ENCODE measurements at regions not wholly inside any gene's neighbourhood (a gene's known extent, or its start where the extent isn't known, plus 50 kb on each side); places are given as distances from the start of the nearest gene placed in this dataset.

GRCh38 chr13:111506125-111506524 lies 185.7 kb downstream of the TEX29 start:
- TF ChIP-seq CTCF (IDR thresholded peaks at IDR 0.05; ENCODE audit: borderline replicate concordance, insufficient read depth, low read depth, low read length): no peak
- H3K4me3 ChIP-seq (ENCODE audit: low read depth, low read length): no peak overlapping the region

DNA sequence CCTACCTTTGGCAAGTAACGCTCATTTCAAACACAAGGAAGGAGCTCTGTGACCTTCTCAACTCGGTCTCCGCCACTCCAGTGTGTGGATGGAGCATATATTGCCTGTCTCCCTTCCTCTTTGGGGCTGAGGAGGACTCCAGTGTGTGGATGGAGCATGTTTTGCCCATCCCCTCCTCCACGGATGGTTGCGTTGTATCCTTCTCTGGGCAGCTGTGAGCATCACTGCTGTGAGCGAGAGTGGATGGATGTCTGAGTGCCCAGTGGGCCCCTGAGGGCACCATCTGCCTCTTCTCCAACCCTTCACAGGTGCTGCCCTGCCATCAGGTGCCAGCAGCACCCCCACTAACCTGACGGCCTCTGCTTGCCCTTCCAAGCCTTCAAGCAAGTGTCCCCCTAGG lies 186.2 kb downstream of the TEX29 start:
- no peak for TF ChIP-seq CTCF (IDR thresholded peaks at IDR 0.05; ENCODE audit: borderline replicate concordance, insufficient read depth, low read depth, low read length)
- H3K4me3 ChIP-seq (ENCODE audit: low read depth, low read length): no peak overlapping the region

GRCh38 chr13:111508164-111508870 lies 187.9 kb downstream of the TEX29 start:
- no peak overlapping the region for H3K4me3 ChIP-seq (ENCODE audit: low read depth, low read length)
- no peak for TF ChIP-seq CTCF (IDR thresholded peaks at IDR 0.05; ENCODE audit: borderline replicate concordance, insufficient read depth, low read depth, low read length)

- no peak for TF ChIP-seq CTCF (IDR thresholded peaks at IDR 0.05; ENCODE audit: borderline replicate concordance, insufficient read depth, low read depth, low read length)
- no peak overlapping the region for H3K4me3 ChIP-seq (ENCODE audit: low read depth, low read length)
Measured at GRCh38 chr13:111508902-111509509, 188.6 kb downstream of the TEX29 start.

DNA sequence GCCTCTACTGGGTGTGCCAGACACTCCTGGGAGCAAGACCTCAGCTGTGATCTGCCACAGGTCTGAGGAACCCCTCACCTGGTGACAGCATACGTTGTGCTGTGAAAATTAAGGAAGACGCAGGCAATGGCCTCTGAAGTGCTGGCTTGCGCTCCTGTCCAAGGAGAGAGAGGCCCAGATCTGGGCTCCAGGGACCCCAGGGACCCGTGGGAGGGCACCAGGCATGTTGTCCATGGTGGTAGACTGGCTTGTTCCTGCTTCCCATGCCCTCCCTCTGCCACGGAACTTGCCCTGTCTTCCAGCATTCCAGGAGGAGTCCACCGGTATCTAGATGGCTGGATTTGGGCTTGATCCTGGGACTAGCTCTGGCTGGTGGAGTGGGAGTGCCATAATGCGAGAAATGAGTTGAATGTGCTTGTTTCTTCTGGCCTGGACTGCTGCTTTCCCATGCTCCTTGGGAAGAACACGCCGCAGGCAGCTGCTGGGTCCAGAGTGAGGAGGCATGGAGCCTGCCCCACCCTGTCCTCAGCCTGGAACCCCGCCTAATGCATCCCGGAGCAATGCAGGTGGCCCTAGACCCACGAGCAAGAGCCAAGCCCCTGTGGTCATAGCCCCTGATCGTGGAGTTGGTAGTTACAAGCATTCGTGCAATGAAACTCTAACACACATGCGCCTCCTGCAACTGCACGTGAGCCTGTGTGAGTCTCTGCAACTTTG lies 190.2 kb downstream of the TEX29 start:
- TF ChIP-seq CTCF (IDR thresholded peaks at IDR 0.05; ENCODE audit: borderline replicate concordance, insufficient read depth, low read depth, low read length): no peak

GRCh38 chr13:111511219-111511732 lies 190.8 kb downstream of the TEX29 start:
- no peak for TF ChIP-seq CTCF (IDR thresholded peaks at IDR 0.05; ENCODE audit: borderline replicate concordance, insufficient read depth, low read depth, low read length)
- no peak overlapping the region for H3K4me3 ChIP-seq (ENCODE audit: low read depth, low read length)

More for the DNA sequence above, 190.2 kb downstream of the TEX29 start:
- H3K4me3 ChIP-seq (ENCODE audit: low read depth, low read length): no peak overlapping the region
